Calu3 (cell line): ENCODE measurements at regions not wholly inside any gene's neighbourhood (a gene's known extent, or its start where the extent isn't known, plus 50 kb on each side); places are given as distances from the start of the nearest gene placed in this dataset.

Experiments used
- BruUV-seq: library from RNA; stranded (reverse); fragments of 400-500 nt; replicated peaks from 2 replicates; lab custom pipeline; 2021; lab: Mats Ljungman, UMichigan
- CTCF ChIA-PET: fragments of 300-600 bp; sonication (Branson Sonifier 250); formaldehyde crosslinking; loops from one replicate; lab custom pipeline; 2022; ENCODE audit warnings: antibody characterized with exemption; lab: Charles Lee
- DNase-seq: peaks from one replicate; pipeline ENCODE4 v3.0.0; 2022
- H3K27ac Mint-ChIP-seq: one replicate; pipeline ENCODE4 v1.8.0; 2022; ENCODE audit warnings: mixed read lengths; ENCODE audit not compliant: unreplicated experiment
- H3K27me3 Mint-ChIP-seq: one replicate; pipeline ENCODE4 v1.8.0; 2022; ENCODE audit warnings: mixed read lengths; ENCODE audit not compliant: unreplicated experiment
- H3K36me3 Mint-ChIP-seq: one replicate; pipeline ENCODE4 v1.8.0; 2022; ENCODE audit warnings: mild to moderate bottlenecking, moderate library complexity, mixed read lengths; ENCODE audit not compliant: insufficient read depth, unreplicated experiment
- H3K4me1 Mint-ChIP-seq: one replicate; pipeline ENCODE4 v1.8.0; 2022; ENCODE audit warnings: mild to moderate bottlenecking, low read depth, mixed read lengths; ENCODE audit not compliant: unreplicated experiment
- H3K4me3 Mint-ChIP-seq: one replicate; pipeline ENCODE4 v1.8.0; 2022; ENCODE audit warnings: mild to moderate bottlenecking, low read depth, moderate library complexity, mixed read lengths; ENCODE audit not compliant: unreplicated experiment
- H3K9me3 Mint-ChIP-seq: one replicate; pipeline ENCODE4 v1.8.0; 2022; ENCODE audit warnings: low read depth, mixed read lengths; ENCODE audit not compliant: unreplicated experiment
- CTCF ChIP-seq: fragments of 200-600 bp; IDR thresholded peaks from one replicate; pipeline ENCODE4 v1.8.0; 2022; ENCODE audit warnings: antibody characterized with exemption; ENCODE audit not compliant: unreplicated experiment
- intact Hi-C: fragments of 100-400 bp; cut with micrococcal nuclease; formaldehyde crosslinking; loops from one replicate; pipeline ENCODE4 v1.10.0; 2022; ENCODE audit not compliant: unreplicated experiment

- no peak for DNase-seq
- Mint-ChIP-seq H3K27me3 (peaks cover 15% of the 10 kb centered on the region), H3K4me1 (no peaks in the 10 kb centered on the region), H3K4me3 (no peak overlapping the region), H3K27ac (no peak overlapping the region), H3K36me3 (no peaks in the 10 kb centered on the region), H3K9me3 (no peaks in the 10 kb centered on the region)
- CTCF ChIA-PET, result no interaction called here
- TF ChIP-seq CTCF, result no peak
- BruUV-seq, result no TSS peak
- intact Hi-C loops, result no loop called here
Measured at GRCh38 chr12:93033948-93034347, 104.9 kb upstream of the EEA1 start.

GRCh38 chr12:93039062-93039461 is 110.0 kb upstream of the EEA1 start:
- Mint-ChIP-seq H3K27me3 (peaks cover 13% of the 10 kb centered on the region), H3K4me3 (no peak overlapping the region), H3K27ac (no peak overlapping the region), H3K9me3 (no peaks in the 10 kb centered on the region), H3K4me1 (peaks cover 8% of the 10 kb centered on the region), H3K36me3 (no peaks in the 10 kb centered on the region)
- CTCF ChIA-PET, result interaction anchor here (0.7 kb wide), 1 partner anchor 918 kb away, joined by 6 read pairs; no protein-coding TSS in a partner anchor
- BruUV-seq, result no TSS peak
- no peak for TF ChIP-seq CTCF
- DNase-seq, result no peak
- intact Hi-C loops, result no loop called here

GRCh38 chr12:93039930-93040329 is 110.8 kb upstream of the EEA1 start:
- intact Hi-C loops, result no loop called here
- no peak for TF ChIP-seq CTCF
- no peak overlapping the region for H3K4me3 Mint-ChIP-seq
- CTCF ChIA-PET, result interaction anchor here (1.0 to 1.3 kb wide), 2 partner anchors 9 to 24 kb away, joined by 3 read pairs; no protein-coding TSS in a partner anchor
- H3K4me1 Mint-ChIP-seq, result peaks cover 8% of the 10 kb centered on the region
- no peaks in the 10 kb centered on the region for H3K9me3 Mint-ChIP-seq
- H3K36me3 Mint-ChIP-seq, result no peaks in the 10 kb centered on the region
- no peak for DNase-seq
- H3K27me3 Mint-ChIP-seq, result peaks cover 4% of the 10 kb centered on the region
- no TSS peak for BruUV-seq
- H3K27ac Mint-ChIP-seq, result no peak overlapping the region

GRCh38 chr12:93040367-93040766 is 111.3 kb upstream of the EEA1 start:
- no TSS peak for BruUV-seq
- no peak overlapping the region for H3K27ac Mint-ChIP-seq
- H3K27me3 Mint-ChIP-seq, result no peaks in the 10 kb centered on the region
- H3K9me3 Mint-ChIP-seq, result no peaks in the 10 kb centered on the region
- TF ChIP-seq CTCF, result no peak
- no peak overlapping the region for H3K4me3 Mint-ChIP-seq
- no peak for DNase-seq
- intact Hi-C loops, result no loop called here
- H3K4me1 Mint-ChIP-seq, result peaks cover 8% of the 10 kb centered on the region
- H3K36me3 Mint-ChIP-seq, result no peaks in the 10 kb centered on the region
- CTCF ChIA-PET, result interaction anchor here (1.0 to 1.3 kb wide), 2 partner anchors 8 to 24 kb away, joined by 3 read pairs; no protein-coding TSS in a partner anchor
